HEK293T (cell line): ENCODE measurements at regions not wholly inside any gene's neighbourhood (a gene's known extent, or its start where the extent isn't known, plus 50 kb on each side); places are given as distances from the start of the nearest gene placed in this dataset.

Source experiments
- ARNT ChIP-seq: fragments of 450-650 bp; IDR thresholded peaks from 2 replicates; pipeline ENCODE4 v1.6.1; 2017; ENCODE audit warnings: mild to moderate bottlenecking
- BHLHE40 ChIP-seq: fragments of 450-650 bp; IDR thresholded peaks from 2 replicates; pipeline ENCODE4 v1.6.1; 2016; ENCODE audit warnings: mild to moderate bottlenecking, moderate library complexity, borderline replicate concordance
- ELF4 ChIP-seq: fragments of 450-650 bp; IDR thresholded peaks from 2 replicates; pipeline ENCODE4 v1.6.1; 2017; ENCODE audit warnings: antibody characterized with exemption
- FOXA1 ChIP-seq: fragments of 450-650 bp; IDR thresholded peaks from 2 replicates; pipeline ENCODE4 v1.6.1; 2016; ENCODE audit warnings: mild to moderate bottlenecking
- FOXK2 ChIP-seq: fragments of 450-650 bp; IDR thresholded peaks from 2 replicates; pipeline ENCODE4 v1.6.1; 2016; ENCODE audit warnings: mild to moderate bottlenecking
- FOXM1 ChIP-seq: fragments of 450-650 bp; IDR thresholded peaks from 2 replicates; pipeline ENCODE4 v1.6.1; 2017; ENCODE audit warnings: mild to moderate bottlenecking, borderline replicate concordance
- HDGF ChIP-seq: fragments of 450-650 bp; IDR thresholded peaks from 2 replicates; pipeline ENCODE4 v1.6.1; 2017; ENCODE audit warnings: antibody characterized with exemption, borderline replicate concordance
- L3MBTL2 ChIP-seq: fragments of 450-650 bp; conservative IDR thresholded peaks from 2 replicates; pipeline ENCODE4 v1.6.1; 2016; ENCODE audit warnings: mild to moderate bottlenecking
- NFRKB ChIP-seq: fragments of 450-650 bp; IDR thresholded peaks from 2 replicates; pipeline ENCODE4 v1.6.1; 2016; ENCODE audit warnings: mild to moderate bottlenecking, moderate library complexity
- PKNOX1 ChIP-seq: fragments of 450-650 bp; IDR thresholded peaks from 2 replicates; pipeline ENCODE4 v1.6.1; 2016
- SP1 ChIP-seq: fragments of 450-650 bp; IDR thresholded peaks from 2 replicates; pipeline ENCODE4 v1.6.1; 2017
- SUZ12 ChIP-seq: fragments of 450-650 bp; IDR thresholded peaks from 2 replicates; pipeline ENCODE4 v1.6.1; 2016; ENCODE audit warnings: mild to moderate bottlenecking
- TARDBP ChIP-seq: fragments of 450-650 bp; IDR thresholded peaks from 2 replicates; pipeline ENCODE4 v1.6.1; 2016
- ZNF384 ChIP-seq: fragments of 450-650 bp; IDR thresholded peaks from 2 replicates; pipeline ENCODE4 v1.6.1; 2016

GRCh38 chr5:27497491-27497890 is 459.1 kb upstream of the CDH9 start:
- no peak for TF ChIP-seq FOXK2
- TF ChIP-seq L3MBTL2 = no peak
- no peak for TF ChIP-seq NFRKB
- TF ChIP-seq FOXM1 = no peak
- no peak for TF ChIP-seq FOXA1
- TF ChIP-seq ARNT = no peak
- no peak for TF ChIP-seq PKNOX1
- TF ChIP-seq HDGF = no peak
- no peak for TF ChIP-seq TARDBP
- no peak for TF ChIP-seq BHLHE40
- TF ChIP-seq SUZ12 = no peak
- no peak for TF ChIP-seq ZNF384
- no peak for TF ChIP-seq SP1
- TF ChIP-seq ELF4 = no peak
